ENCODE measurements at regions not wholly inside any gene's neighbourhood (a gene's known extent, or its start where the extent isn't known, plus 50 kb on each side); places are given as distances from the start of the nearest gene placed in this dataset.
"Not testable (repeated sequence)": the region's sequence is repeated elsewhere in the genome, so short reads cannot be mapped to it uniquely, and the experiment has no call there.

GRCh38 chr2:226115102-226115831 is 684.4 kb downstream of the IRS1 start:
- H3K27me3 Mint-ChIP-seq = peaks cover 12% of the 10 kb centered on the region
- H3K4me3 Mint-ChIP-seq = no peak overlapping the region
- no peaks in the 10 kb centered on the region for H3K9me3 Mint-ChIP-seq
- H3K27ac Mint-ChIP-seq = no peak overlapping the region
- no peaks in the 10 kb centered on the region for H3K36me3 Mint-ChIP-seq
- DNase-seq = no peak
- H3K4me1 Mint-ChIP-seq = peaks cover 3% of the 10 kb centered on the region

GRCh38 chr2:226114436-226114835 is 685.2 kb downstream of the IRS1 start:
- no peak overlapping the region for H3K4me3 Mint-ChIP-seq
- H3K27ac Mint-ChIP-seq = no peak overlapping the region
- H3K36me3 Mint-ChIP-seq = no peaks in the 10 kb centered on the region
- H3K27me3 Mint-ChIP-seq = peaks cover 12% of the 10 kb centered on the region
- peaks cover 3% of the 10 kb centered on the region for H3K4me1 Mint-ChIP-seq
- no peaks in the 10 kb centered on the region for H3K9me3 Mint-ChIP-seq
- DNase-seq = no peak

- Mint-ChIP-seq H3K36me3 (no peaks in the 10 kb centered on the region), H3K27ac (no peak overlapping the region), H3K4me1 (no peaks in the 10 kb centered on the region), H3K4me3 (no peak overlapping the region), H3K9me3 (no peaks in the 10 kb centered on the region), H3K27me3 (peaks cover 9% of the 10 kb centered on the region)
- DNase-seq = no peak
Measured at GRCh38 chr2:226098861-226099745, 699.6 kb downstream of the NYAP2 start.

GRCh38 chr2:226095058-226095457 is 695.5 kb downstream of the NYAP2 start:
- Mint-ChIP-seq H3K4me3 (no peak overlapping the region), H3K4me1 (no peaks in the 10 kb centered on the region), H3K27ac (no peak overlapping the region), H3K9me3 (peaks cover 2% of the 10 kb centered on the region), H3K27me3 (peaks cover 9% of the 10 kb centered on the region), H3K36me3 (no peaks in the 10 kb centered on the region)
- no peak for DNase-seq

GRCh38 chr2:226093364-226093763 is 693.9 kb downstream of the NYAP2 start:
- Mint-ChIP-seq H3K4me1 (no peaks in the 10 kb centered on the region), H3K4me3 (no peak overlapping the region), H3K27ac (no peak overlapping the region), H3K36me3 (no peaks in the 10 kb centered on the region), H3K27me3 (peaks cover 9% of the 10 kb centered on the region), H3K9me3 (peaks cover 2% of the 10 kb centered on the region)
- no peak for DNase-seq

GRCh38 chr2:226088366-226088674 is 688.8 kb downstream of the NYAP2 start:
- Mint-ChIP-seq H3K4me1 (no peaks in the 10 kb centered on the region), H3K9me3 (peaks cover 2% of the 10 kb centered on the region), H3K4me3 (no peak overlapping the region), H3K27me3 (no peaks in the 10 kb centered on the region), H3K27ac (no peak overlapping the region), H3K36me3 (no peaks in the 10 kb centered on the region)
- DNase-seq = no peak

- no peak for DNase-seq
- Mint-ChIP-seq H3K4me3 (no peak overlapping the region), H3K4me1 (no peaks in the 10 kb centered on the region), H3K27me3 (no peaks in the 10 kb centered on the region), H3K27ac (no peak overlapping the region), H3K36me3 (no peaks in the 10 kb centered on the region), H3K9me3 (peaks cover 2% of the 10 kb centered on the region)
Measured at GRCh38 chr2:226087505-226088365, 688.2 kb downstream of the NYAP2 start.

- H3K9me3 Mint-ChIP-seq = peaks cover 2% of the 10 kb centered on the region
- H3K27me3 Mint-ChIP-seq = peaks cover 4% of the 10 kb centered on the region
- H3K36me3 Mint-ChIP-seq = no peaks in the 10 kb centered on the region
Measured at GRCh38 chr2:226087051-226087450, 687.5 kb downstream of the NYAP2 start.

GRCh38 chr2:226086190-226086589 is 686.7 kb downstream of the NYAP2 start:
- peaks cover 2% of the 10 kb centered on the region for H3K9me3 Mint-ChIP-seq
- H3K4me3 Mint-ChIP-seq = no peak overlapping the region
- no peaks in the 10 kb centered on the region for H3K4me1 Mint-ChIP-seq
- peaks cover 4% of the 10 kb centered on the region for H3K27me3 Mint-ChIP-seq
- no peak for DNase-seq
- no peak overlapping the region for H3K27ac Mint-ChIP-seq
- no peaks in the 10 kb centered on the region for H3K36me3 Mint-ChIP-seq

More at GRCh38 chr2:226087051-226087450, 687.5 kb downstream of the NYAP2 start:
- H3K4me3 Mint-ChIP-seq = no peak overlapping the region
- DNase-seq = no peak
- H3K27ac Mint-ChIP-seq = no peak overlapping the region
- H3K4me1 Mint-ChIP-seq = no peaks in the 10 kb centered on the region

GRCh38 chr2:226085425-226085824 is 685.9 kb downstream of the NYAP2 start:
- not testable (repeated sequence) for H3K36me3 Mint-ChIP-seq, H3K27ac Mint-ChIP-seq, H3K27me3 Mint-ChIP-seq, H3K4me3 Mint-ChIP-seq, H3K9me3 Mint-ChIP-seq, DNase-seq, H3K4me1 Mint-ChIP-seq

GRCh38 chr2:226080334-226080733 is 680.8 kb downstream of the NYAP2 start:
- Mint-ChIP-seq H3K4me3 (no peak overlapping the region), H3K9me3 (peaks cover 2% of the 10 kb centered on the region), H3K36me3 (no peaks in the 10 kb centered on the region), H3K27me3 (peaks cover 4% of the 10 kb centered on the region), H3K27ac (no peak overlapping the region), H3K4me1 (no peaks in the 10 kb centered on the region)
- no peak for DNase-seq

GRCh38 chr2:226079671-226080181 is 680.2 kb downstream of the NYAP2 start:
- no peaks in the 10 kb centered on the region for H3K9me3 Mint-ChIP-seq
- no peak overlapping the region for H3K4me3 Mint-ChIP-seq
- DNase-seq = no peak
- no peaks in the 10 kb centered on the region for H3K36me3 Mint-ChIP-seq
- no peak overlapping the region for H3K27ac Mint-ChIP-seq
- no peaks in the 10 kb centered on the region for H3K4me1 Mint-ChIP-seq
- peaks cover 4% of the 10 kb centered on the region for H3K27me3 Mint-ChIP-seq

- no peak overlapping the region for H3K4me3 Mint-ChIP-seq
- no peaks in the 10 kb centered on the region for H3K4me1 Mint-ChIP-seq
- H3K36me3 Mint-ChIP-seq = no peaks in the 10 kb centered on the region
- no peak for DNase-seq
- H3K27me3 Mint-ChIP-seq = peaks cover 4% of the 10 kb centered on the region
- H3K9me3 Mint-ChIP-seq = no peaks in the 10 kb centered on the region
- no peak overlapping the region for H3K27ac Mint-ChIP-seq
Measured at GRCh38 chr2:226079196-226079595, 679.7 kb downstream of the NYAP2 start.

- no peaks in the 10 kb centered on the region for H3K36me3 Mint-ChIP-seq
- no peak overlapping the region for H3K27ac Mint-ChIP-seq
- H3K4me3 Mint-ChIP-seq = no peak overlapping the region
- no peaks in the 10 kb centered on the region for H3K9me3 Mint-ChIP-seq
- peaks cover 4% of the 10 kb centered on the region for H3K27me3 Mint-ChIP-seq
- DNase-seq = no peak
- no peaks in the 10 kb centered on the region for H3K4me1 Mint-ChIP-seq
Measured at GRCh38 chr2:226078666-226079065, 679.2 kb downstream of the NYAP2 start.

- DNase-seq = no peak
- Mint-ChIP-seq H3K4me1 (no peaks in the 10 kb centered on the region), H3K27me3 (peaks cover 4% of the 10 kb centered on the region), H3K4me3 (no peak overlapping the region), H3K36me3 (no peaks in the 10 kb centered on the region), H3K9me3 (no peaks in the 10 kb centered on the region), H3K27ac (no peak overlapping the region)
Measured at GRCh38 chr2:226077841-226078240, 678.3 kb downstream of the NYAP2 start.

Data from activated naive CD8-positive, alpha-beta T cell treated with anti-CD3 and anti-CD28 coated beads for 36 hours (primary cell).